Neural progenitor cell (in vitro differentiated cells): ENCODE measurements at regions not wholly inside any gene's neighbourhood (a gene's known extent, or its start where the extent isn't known, plus 50 kb on each side); places are given as distances from the start of the nearest gene placed in this dataset.
A peak's percentile ranks its signal among the peaks of the same experiment; 100 is the strongest.

ENCODE experiments used
- DNase-seq: peaks from one replicate; pipeline ENCODE4 v3.0.0-alpha.2; 2016; ENCODE audit warnings: low spot score
- H2AFZ ChIP-seq: fragments of 200-600 bp; sonication (generic); replicated peaks from 2 replicates; pipeline ENCODE4 v1.6.1; 2016; ENCODE audit warnings: antibody characterized with exemption
- H3F3A ChIP-seq: fragments of 200-600 bp; sonication (generic); 2 replicates; pipeline ENCODE4 v1.6.1; 2016; ENCODE audit warnings: antibody characterized with exemption, low read depth
- H3K27ac ChIP-seq: fragments of 200-600 bp; sonication (generic); 2 replicates; pipeline ENCODE4 v1.5.1; 2016; ENCODE audit warnings: mild to moderate bottlenecking
- H3K27me3 ChIP-seq: fragments of 200-600 bp; sonication (generic); 2 replicates; pipeline ENCODE4 v1.6.1; 2016; ENCODE audit warnings: mild to moderate bottlenecking, moderate library complexity
- H3K36me3 ChIP-seq: fragments of 200-600 bp; sonication (generic); 2 replicates; pipeline ENCODE4 v1.5.1; 2016
- H3K4me1 ChIP-seq: fragments of 200-600 bp; sonication (generic); 2 replicates; pipeline ENCODE4 v1.6.1; 2016; ENCODE audit warnings: mixed run types
- H3K4me2 ChIP-seq: fragments of 200-600 bp; sonication (generic); 2 replicates; pipeline ENCODE4 v1.6.1; 2016
- H3K4me3 ChIP-seq: fragments of 200-600 bp; sonication (generic); 2 replicates; pipeline ENCODE4 v1.5.1; 2016
- H3K79me2 ChIP-seq: fragments of 200-600 bp; sonication (generic); 2 replicates; pipeline ENCODE4 v1.6.1; 2016; ENCODE audit warnings: low read depth
- H3K9ac ChIP-seq: fragments of 200-600 bp; sonication (generic); 2 replicates; pipeline ENCODE4 v1.6.1; 2016
- H3K9me3 ChIP-seq: fragments of 200-600 bp; sonication (generic); 2 replicates; pipeline ENCODE4 v1.5.1; 2016; ENCODE audit warnings: low read depth
- H4K20me1 ChIP-seq: fragments of 200-600 bp; sonication (generic); 2 replicates; pipeline ENCODE4 v1.6.1; 2016; ENCODE audit warnings: low read depth
- H3K27ac Mint-ChIP-seq: 3 replicates; pipeline ENCODE4 v1.8.0; 2021; ENCODE audit warnings: mixed read lengths
- H3K27me3 Mint-ChIP-seq: 2 replicates; pipeline ENCODE4 v1.8.0; 2022; ENCODE audit warnings: low read depth, mild to moderate bottlenecking, inconsistent platforms, moderate library complexity, mixed read lengths; ENCODE audit not compliant: insufficient read depth
- H3K36me3 Mint-ChIP-seq: 3 replicates; pipeline ENCODE4 v1.8.0; 2021; ENCODE audit warnings: mixed read lengths
- H3K4me1 Mint-ChIP-seq: 3 replicates; pipeline ENCODE4 v1.8.0; 2021; ENCODE audit warnings: mixed read lengths
- H3K4me3 Mint-ChIP-seq: 3 replicates; pipeline ENCODE4 v1.8.0; 2021; ENCODE audit warnings: mild to moderate bottlenecking, moderate library complexity, mixed read lengths
- H3K9me3 Mint-ChIP-seq: 3 replicates; pipeline ENCODE4 v1.8.0; 2020; ENCODE audit warnings: mixed read lengths
- CTCF ChIP-seq: fragments of 200-600 bp; sonication (generic); IDR thresholded peaks from 2 replicates; pipeline ENCODE4 v1.5.1; 2017; ENCODE audit warnings: antibody characterized with exemption, mild to moderate bottlenecking
- EZH2 ChIP-seq: fragments of 200-600 bp; sonication (generic); IDR thresholded peaks from 2 replicates; pipeline ENCODE4 v1.6.1; 2017; ENCODE audit warnings: antibody characterized with exemption, mild to moderate bottlenecking, moderate library complexity
- EZH2phosphoT487 ChIP-seq: fragments of 200-600 bp; sonication (generic); IDR thresholded peaks from 2 replicates; pipeline ENCODE4 v1.6.1; 2017; ENCODE audit warnings: antibody characterized with exemption

- H3K4me3 ChIP-seq = no peak overlapping the region
- no peaks in the 10 kb centered on the region for H4K20me1 ChIP-seq
- H3K79me2 ChIP-seq = no peaks in the 10 kb centered on the region
- H3K4me1 ChIP-seq = peaks cover 3% of the 10 kb centered on the region
- no peaks in the 10 kb centered on the region for H3F3A ChIP-seq
- H3K9me3 ChIP-seq = no peaks in the 10 kb centered on the region
- no peak overlapping the region for H3K27ac Mint-ChIP-seq
- no peaks in the 10 kb centered on the region for H3K27me3 Mint-ChIP-seq
- no peak overlapping the region for H3K4me3 Mint-ChIP-seq
- peaks cover 31% of the 10 kb centered on the region for H3K9me3 Mint-ChIP-seq
- no peak overlapping the region for H2AFZ ChIP-seq
- H3K27ac ChIP-seq = no peak overlapping the region
- no peaks in the 10 kb centered on the region for H3K27me3 ChIP-seq
- no peak for TF ChIP-seq EZH2
- TF ChIP-seq EZH2phosphoT487 = no peak
- no peak for TF ChIP-seq CTCF
- H3K36me3 ChIP-seq = no peaks in the 10 kb centered on the region
- no peak for DNase-seq
- H3K4me2 ChIP-seq = no peak overlapping the region
- H3K36me3 Mint-ChIP-seq = peaks cover 5% of the 10 kb centered on the region
- peaks cover 5% of the 10 kb centered on the region for H3K4me1 Mint-ChIP-seq
- no peak overlapping the region for H3K9ac ChIP-seq
Measured at GRCh38 chr4:120509719-120510118, 412.8 kb downstream of the PRDM5 start.

- H3K9me3 Mint-ChIP-seq = peaks cover 31% of the 10 kb centered on the region
- DNase-seq = no peak
Measured at GRCh38 chr4:120509222-120509621, 413.3 kb downstream of the PRDM5 start.

GRCh38 chr4:120508036-120508435 is 414.5 kb downstream of the PRDM5 start:
- no peak overlapping the region for H3K4me2 ChIP-seq

More at GRCh38 chr4:120509222-120509621, 413.3 kb downstream of the PRDM5 start:
- Histone ChIP-seq H3K4me1 (peaks cover 3% of the 10 kb centered on the region), H3K9me3 (no peaks in the 10 kb centered on the region), H3F3A (no peaks in the 10 kb centered on the region), H3K36me3 (no peaks in the 10 kb centered on the region), H3K9ac (no peak overlapping the region), H3K4me3 (no peak overlapping the region), H2AFZ (peak overlapping the region; percentile 34), H4K20me1 (no peaks in the 10 kb centered on the region), H3K79me2 (no peaks in the 10 kb centered on the region), H3K4me2 (no peak overlapping the region), H3K27ac (no peak overlapping the region), H3K27me3 (no peaks in the 10 kb centered on the region)
- Mint-ChIP-seq H3K4me3 (no peak overlapping the region), H3K36me3 (peaks cover 4% of the 10 kb centered on the region), H3K27ac (no peak overlapping the region), H3K4me1 (peaks cover 5% of the 10 kb centered on the region), H3K27me3 (no peaks in the 10 kb centered on the region)
- TF ChIP-seq CTCF = no peak
- TF ChIP-seq EZH2phosphoT487 = no peak
- TF ChIP-seq EZH2 = no peak

More at GRCh38 chr4:120508036-120508435, 414.5 kb downstream of the PRDM5 start:
- no peak for DNase-seq
- Histone ChIP-seq H2AFZ (no peak overlapping the region), H3K4me1 (peaks cover 3% of the 10 kb centered on the region), H3K27me3 (no peaks in the 10 kb centered on the region), H3K9me3 (no peaks in the 10 kb centered on the region), H3K79me2 (no peaks in the 10 kb centered on the region), H3F3A (no peaks in the 10 kb centered on the region), H3K27ac (no peak overlapping the region), H3K4me3 (no peak overlapping the region), H3K9ac (no peak overlapping the region), H3K36me3 (no peaks in the 10 kb centered on the region), H4K20me1 (no peaks in the 10 kb centered on the region)
- Mint-ChIP-seq H3K36me3 (peaks cover 4% of the 10 kb centered on the region), H3K4me1 (peaks cover 5% of the 10 kb centered on the region), H3K27me3 (no peaks in the 10 kb centered on the region), H3K9me3 (peaks cover 24% of the 10 kb centered on the region), H3K27ac (no peak overlapping the region), H3K4me3 (no peak overlapping the region)
- TF ChIP-seq EZH2 (no peak), CTCF (no peak), EZH2phosphoT487 (no peak)
